GM20000 (cell line): ENCODE measurements at regions not wholly inside any gene's neighbourhood (a gene's known extent, or its start where the extent isn't known, plus 50 kb on each side); places are given as distances from the start of the nearest gene placed in this dataset.

ENCODE experiments used
- DNase-seq: peaks from one replicate; pipeline ENCODE4 v3.0.0; 2012; ENCODE audit warnings: low spot score
- TF ChIP-seq, protein P1 (sequence below): IDR thresholded peaks from 2 replicates; pipeline ENCODE4 v1.5.1; 2012; ENCODE audit warnings: mild to moderate bottlenecking, control low read depth; ENCODE audit errors: extremely low read depth, missing control alignments

DNA sequence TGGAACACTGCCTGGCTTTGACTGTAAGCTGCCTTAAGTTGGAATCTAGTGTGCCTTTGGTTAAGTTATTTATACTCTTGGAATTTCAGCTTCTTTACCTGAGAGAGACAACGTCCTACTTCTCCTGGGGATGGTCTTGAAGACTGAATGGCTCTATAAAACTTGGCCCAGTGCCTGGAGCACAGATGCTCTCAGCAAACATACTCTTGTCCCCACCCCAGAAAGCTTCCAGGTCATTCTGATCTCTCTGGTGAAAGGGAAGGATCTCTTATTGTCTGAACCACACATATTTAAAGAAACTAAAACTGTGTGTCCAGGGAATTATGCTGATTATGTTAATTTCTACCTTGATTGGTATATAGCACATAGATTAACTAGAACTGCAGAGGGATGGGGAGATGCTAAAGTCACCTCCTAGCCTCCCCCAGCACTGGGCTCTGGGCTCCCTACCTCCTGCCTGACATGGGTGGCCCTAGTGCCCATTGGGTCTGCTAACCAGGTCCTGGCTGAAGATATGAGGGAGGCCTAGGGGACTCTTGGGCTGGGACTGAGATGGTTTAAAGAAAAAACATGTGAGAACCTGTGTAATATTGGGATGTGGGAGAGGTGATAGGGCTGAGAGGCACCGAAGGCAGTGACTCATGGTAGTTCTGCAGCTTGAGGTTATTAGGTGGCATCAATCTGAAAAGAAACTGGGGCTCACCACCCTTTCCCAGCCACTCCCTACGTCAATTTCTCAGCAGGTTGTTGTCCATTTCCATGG lies 171.0 kb downstream of the RPLP1 start:
- no peak for DNase-seq
- TF ChIP-seq, protein P1, sequence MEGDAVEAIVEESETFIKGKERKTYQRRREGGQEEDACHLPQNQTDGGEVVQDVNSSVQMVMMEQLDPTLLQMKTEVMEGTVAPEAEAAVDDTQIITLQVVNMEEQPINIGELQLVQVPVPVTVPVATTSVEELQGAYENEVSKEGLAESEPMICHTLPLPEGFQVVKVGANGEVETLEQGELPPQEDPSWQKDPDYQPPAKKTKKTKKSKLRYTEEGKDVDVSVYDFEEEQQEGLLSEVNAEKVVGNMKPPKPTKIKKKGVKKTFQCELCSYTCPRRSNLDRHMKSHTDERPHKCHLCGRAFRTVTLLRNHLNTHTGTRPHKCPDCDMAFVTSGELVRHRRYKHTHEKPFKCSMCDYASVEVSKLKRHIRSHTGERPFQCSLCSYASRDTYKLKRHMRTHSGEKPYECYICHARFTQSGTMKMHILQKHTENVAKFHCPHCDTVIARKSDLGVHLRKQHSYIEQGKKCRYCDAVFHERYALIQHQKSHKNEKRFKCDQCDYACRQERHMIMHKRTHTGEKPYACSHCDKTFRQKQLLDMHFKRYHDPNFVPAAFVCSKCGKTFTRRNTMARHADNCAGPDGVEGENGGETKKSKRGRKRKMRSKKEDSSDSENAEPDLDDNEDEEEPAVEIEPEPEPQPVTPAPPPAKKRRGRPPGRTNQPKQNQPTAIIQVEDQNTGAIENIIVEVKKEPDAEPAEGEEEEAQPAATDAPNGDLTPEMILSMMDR, result no peak

DNA sequence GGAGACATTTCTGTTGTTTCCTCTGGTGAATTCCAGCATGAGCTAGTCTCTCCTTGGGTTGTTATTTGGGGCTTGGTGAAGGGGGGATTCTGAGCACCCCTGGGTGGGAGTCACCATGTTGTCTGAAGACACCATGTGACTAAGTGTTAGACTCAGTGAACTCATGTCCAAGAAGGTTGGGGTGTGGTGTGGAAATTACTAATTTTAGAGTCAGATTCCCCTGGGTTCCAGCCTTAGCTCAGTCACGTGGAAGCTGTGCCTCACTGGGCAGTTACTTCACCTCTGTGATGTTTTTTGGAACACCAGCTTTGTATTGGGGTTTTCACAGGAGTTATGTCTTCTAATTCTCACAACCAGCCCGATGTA lies 171.5 kb downstream of the RPLP1 start:
- TF ChIP-seq, protein P1, result no peak
- no peak for DNase-seq

DNA sequence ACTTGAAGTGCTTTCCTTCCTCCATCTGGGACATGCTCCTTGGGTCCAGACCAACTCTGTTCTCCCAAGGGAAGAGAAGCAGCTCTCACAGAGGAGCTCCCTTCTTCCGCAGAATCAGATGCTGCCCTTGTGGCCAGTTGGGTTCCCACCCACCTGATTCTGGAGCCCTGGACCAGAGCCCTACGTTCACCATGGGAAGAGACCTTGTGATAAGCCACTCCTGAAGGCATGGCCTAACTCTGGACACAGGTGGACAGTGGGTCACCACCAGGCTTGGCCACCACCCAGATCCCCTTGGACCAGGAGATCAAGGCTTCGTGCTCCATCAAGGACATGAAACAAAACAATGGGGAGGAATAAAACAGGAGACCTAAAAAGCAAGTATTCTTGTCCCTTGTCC lies 172.2 kb downstream of the RPLP1 start:
- DNase-seq, result no peak
- TF ChIP-seq, protein P1, result no peak

DNA sequence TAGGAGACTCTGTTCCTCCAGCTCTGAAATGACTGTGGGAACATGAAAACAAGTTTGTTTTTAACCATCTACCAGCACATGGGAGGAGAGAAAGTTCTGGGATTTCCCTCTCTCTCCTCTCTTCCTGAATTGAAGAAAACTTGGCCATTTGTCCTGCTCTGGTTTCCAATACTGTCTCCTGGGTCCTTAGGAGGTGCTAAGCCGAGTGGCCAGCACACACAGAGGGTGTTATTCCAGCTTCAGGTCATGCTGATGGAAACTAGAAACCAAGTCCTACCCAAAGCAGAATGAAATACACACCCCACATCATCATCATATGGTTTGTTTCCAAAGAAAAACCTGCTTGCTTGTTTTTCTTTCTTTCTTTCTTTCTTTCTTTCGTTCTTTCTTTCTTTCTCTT lies 172.7 kb downstream of the RPLP1 start:
- TF ChIP-seq, protein P1, result no peak
- no peak for DNase-seq

DNA sequence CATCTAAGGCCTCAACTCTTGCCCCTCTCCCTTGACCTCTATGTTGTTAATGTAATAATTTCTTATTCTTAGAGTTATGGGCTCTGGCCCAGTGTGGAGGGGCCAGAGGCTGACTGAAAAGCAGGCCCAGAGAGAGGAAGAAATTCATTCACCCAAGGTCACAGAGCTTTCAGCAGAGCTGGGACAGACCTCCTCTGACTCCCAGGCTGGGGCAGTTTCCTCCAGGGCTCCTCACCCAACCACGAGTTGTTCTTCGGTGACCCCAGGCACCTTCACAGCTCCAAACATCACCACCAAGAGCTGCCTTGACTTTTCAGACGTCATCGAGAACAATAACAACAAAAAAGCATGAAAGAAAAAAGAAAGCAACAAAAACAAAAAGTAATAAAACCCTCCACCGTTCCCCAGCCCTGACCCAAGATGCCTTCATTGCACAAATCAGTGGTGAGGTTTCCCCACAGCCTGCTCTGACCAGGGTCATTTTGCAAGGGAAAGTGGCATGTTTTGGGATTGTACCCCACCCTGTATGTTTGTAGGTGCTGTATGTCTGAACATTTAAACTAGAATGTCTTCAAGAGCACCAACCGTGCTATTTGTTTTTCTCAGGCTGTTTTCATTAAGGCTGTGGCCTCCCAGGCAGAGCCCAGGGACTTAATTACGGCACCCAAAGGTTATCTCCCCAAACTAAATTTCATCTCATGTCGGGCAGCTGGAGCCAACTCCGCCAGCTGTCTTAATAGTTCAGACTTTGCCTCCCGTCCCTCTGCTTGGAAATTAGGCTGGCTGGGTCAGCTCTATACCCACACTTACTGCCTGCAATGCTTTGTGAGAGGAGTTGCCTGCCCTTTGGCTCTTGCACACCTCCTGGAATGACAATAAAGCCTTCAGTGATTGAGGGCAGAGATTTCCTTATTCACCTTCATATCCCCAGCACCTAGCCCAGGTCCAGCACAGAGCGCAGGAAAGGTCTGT lies 173.8 kb downstream of the RPLP1 start:
- no peak for DNase-seq
- TF ChIP-seq, protein P1, result no peak

DNA sequence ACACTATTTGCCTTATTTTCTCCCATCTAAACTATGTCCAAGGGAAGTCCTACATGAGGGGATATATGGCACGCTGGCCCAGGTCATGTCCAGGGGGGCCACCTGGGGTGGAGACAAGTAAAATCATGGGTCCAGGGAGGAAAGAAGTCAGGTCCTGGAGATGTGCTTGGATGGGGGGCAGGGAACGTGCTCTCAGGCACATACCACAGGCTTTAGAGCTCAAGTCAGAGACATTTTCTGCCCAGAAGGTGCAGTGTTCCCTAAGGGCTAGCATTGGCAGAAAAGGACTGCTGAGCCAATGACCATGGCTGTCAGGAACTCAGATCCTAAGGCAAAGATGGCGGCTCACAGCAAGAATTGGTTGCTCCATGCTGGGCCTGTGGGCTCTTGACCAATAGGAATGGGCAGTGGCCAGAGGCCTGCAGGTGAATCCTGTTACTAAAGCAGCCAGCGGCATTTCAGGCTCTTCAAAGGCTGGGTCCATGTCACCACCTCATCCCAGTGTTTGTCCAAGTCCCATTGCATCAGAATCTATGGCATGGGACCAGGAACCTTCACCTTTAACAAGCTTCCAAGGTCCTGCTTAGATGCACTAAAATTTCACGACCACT lies 175.0 kb downstream of the RPLP1 start:
- TF ChIP-seq, protein P1, result no peak
- no peak for DNase-seq
